ENCODE measurements at regions not wholly inside any gene's neighbourhood (a gene's known extent, or its start where the extent isn't known, plus 50 kb on each side); places are given as distances from the start of the nearest gene placed in this dataset.
A peak's percentile ranks its signal among the peaks of the same experiment; 100 is the strongest.
"Not testable (repeated sequence)": the region's sequence is repeated elsewhere in the genome, so short reads cannot be mapped to it uniquely, and the experiment has no call there.

- DNase-seq (ENCODE audit: low spot score): peak; percentile 10
These were observed 185.0 kb upstream of the NRXN3 start for GRCh38 chr14:77985211-77985615.

DNA sequence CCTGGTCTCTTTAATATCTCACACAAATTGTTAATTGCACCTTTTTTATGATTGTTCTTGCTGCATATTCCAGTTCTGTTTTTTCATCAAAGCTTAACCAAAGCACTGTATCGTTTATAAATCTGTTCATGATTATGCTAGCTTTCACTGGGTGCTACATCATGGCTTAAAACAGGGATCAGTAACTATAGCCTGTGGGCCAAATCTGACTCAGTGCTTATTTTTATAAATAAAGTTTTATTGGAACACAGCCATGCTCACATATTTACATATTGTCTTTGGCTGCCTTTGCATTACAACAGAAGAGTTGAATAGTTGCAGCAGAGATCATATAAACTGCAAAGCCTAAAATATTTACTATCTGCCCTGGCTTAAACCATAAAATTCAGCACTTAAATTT is 183.4 kb upstream of the NRXN3 start:
- DNase-seq (ENCODE audit: low spot score): no peak

DNA sequence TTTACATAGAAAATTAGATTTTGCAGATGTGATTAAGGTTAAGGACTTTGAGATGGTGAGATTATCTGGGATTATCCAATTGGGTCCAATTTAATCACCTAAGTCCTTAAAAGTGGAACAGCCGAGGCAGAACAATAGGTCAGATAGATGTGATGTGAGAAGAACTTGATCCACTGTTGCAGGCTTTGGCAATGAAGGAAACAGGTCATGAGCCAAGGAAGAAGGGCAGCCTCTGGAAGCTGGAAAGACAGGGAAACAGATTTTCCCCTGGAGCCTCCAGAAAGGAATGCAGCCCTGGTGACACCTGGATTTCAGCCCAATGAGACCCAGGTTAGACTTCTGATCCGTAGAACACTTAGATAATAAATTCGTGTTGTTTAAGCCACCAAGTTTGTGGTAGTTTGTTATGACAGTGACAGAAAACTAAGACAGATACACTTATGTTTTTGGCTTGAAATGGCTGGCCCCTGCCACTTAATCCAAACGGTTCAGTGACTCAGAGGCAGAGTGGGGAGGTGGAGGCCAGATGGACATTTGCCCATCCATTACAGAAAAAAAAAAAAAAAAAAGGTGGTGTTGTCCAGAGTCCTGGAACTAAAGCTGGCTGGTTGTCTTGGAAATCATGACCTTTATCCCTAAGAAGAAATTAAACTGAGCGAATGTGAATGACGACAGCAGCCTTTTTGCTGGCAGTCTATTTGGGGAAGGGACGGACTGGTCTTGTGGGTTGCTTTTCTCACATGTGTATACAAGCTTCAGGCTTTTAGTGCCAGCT is 181.9 kb upstream of the NRXN3 start:
- no peak for DNase-seq (ENCODE audit: low spot score)

- no peak for DNase-seq (ENCODE audit: low spot score)
These were observed 181.2 kb upstream of the NRXN3 start for GRCh38 chr14:77988970-77989369.

- peak; percentile 8 for DNase-seq (ENCODE audit: low spot score)
These were observed 180.7 kb upstream of the NRXN3 start for GRCh38 chr14:77989441-77989991.

DNA sequence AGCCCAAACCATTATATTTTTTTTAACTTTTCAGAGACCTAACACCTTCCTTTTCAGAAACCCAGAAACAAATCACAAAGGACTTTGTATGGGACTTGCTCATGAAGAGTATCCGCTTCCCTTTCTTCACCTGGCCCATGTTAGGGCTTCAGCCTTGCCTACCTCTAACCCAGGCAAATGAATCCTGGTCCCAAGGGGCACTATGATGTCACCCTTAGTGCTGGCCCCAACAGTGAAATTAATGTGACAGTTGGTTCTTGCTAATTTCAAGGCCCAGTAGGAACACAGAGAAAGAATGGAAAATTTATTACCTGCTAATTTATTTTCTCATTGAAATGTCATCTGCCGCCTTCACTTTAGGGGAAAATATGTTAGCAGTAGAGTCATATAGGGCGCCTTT is 179.8 kb upstream of the NRXN3 start:
- no peak for DNase-seq (ENCODE audit: low spot score)

- no peak for DNase-seq (ENCODE audit: low spot score)
These were observed 178.9 kb upstream of the NRXN3 start for GRCh38 chr14:77991128-77991772.

DNA sequence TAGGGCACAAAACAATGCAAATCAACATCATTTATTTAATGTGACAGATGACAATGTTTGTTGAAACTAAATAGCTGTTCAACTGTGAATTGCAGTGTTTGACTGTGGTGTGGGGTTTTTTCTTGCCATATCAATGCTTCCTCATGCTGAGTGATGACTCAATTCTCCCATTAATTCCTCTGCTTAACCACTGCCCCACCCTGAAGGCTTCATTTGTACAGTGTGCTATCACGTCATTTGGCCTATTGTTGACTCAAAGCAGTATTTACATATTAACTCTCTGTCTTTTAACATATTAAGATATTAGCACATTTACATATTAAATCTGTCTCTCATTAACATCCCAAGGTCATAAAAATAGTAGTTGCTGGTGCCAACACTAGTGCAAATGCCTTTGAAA is 164.8 kb upstream of the NRXN3 start:
- DNase-seq (ENCODE audit: low spot score): no peak

DNA sequence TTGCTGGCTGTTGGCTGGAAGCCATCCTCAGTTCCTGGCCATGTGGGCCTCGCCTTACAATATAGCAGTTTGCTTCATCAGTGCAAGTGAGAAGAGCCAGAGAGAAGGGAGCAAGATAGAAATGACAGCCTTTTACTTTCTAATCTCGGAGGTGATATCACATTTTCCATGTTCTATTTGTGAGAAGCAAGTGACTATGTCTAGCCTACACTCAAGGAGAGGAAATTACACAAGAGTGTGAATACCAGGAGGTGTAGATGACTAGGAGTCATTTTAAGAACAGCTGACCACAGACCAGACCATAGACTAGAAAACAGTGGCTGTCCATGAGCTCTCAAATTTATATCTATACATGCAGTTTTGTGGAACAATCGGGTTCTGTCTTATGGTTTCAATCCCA is 163.0 kb upstream of the NRXN3 start:
- no peak for DNase-seq (ENCODE audit: low spot score)

DNA sequence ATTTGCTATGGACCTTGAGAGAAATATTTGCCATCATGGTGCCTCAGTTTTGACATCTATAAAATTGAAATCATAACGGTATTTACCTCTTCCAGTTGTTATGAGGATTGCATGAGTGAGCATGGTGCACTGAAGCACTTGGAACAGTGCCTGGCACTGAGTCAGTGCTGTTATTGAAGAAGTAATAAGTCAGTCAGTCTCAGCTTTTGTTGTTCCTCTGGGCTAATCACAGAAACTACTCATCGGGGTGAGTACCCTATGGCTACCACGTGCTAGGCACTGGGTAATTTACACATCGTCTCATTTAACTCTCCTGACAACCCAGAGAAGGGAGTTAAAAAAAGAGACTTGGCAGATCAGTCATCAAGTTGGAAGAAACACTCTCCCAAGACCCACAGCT is 159.5 kb upstream of the NRXN3 start:
- no peak for DNase-seq (ENCODE audit: low spot score)

DNA sequence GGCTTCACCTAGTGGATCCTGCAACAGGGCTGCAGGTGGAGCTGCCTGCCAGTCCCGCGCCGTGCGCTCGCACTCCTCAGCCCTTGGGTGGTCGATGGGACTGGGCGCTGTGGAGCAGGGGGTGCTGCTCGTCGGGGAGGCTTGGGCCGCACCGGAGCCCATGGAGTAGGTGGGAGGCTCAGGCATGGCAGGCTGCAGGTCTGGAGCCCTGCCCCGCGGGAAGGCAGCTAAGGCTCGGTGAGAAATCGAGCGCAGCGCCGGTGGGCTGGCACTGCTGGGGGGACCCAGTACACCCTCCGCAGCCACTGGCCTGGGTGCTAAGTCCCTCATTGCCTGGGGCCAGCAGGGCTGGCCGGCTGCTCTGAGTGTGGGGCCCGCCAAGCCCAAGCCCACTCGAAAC is 156.3 kb upstream of the NRXN3 start:
- not testable (repeated sequence) for DNase-seq (ENCODE audit: low spot score)

DNA sequence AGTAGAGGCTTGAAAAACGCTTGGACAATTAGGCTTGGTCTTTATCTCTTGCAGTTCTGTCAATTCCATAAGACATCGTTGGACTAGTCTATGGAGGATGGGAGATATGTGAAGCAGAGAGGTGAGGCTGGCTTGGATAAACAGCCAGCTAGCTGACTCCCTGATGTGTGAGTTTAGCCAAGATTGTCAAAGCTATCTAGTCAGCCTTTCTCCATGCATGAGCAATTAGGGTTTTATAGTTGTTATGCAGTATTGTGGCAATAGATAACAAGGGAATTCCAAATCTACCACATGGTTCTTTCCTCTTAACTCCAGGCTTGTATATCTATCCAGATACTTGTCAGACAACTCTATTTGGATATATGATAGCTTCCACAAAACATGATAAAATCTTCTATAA is 153.6 kb upstream of the NRXN3 start:
- no peak for DNase-seq (ENCODE audit: low spot score)

- no peak for DNase-seq (ENCODE audit: low spot score)
These were observed 151.9 kb upstream of the NRXN3 start for GRCh38 chr14:78018283-78018682.

- DNase-seq (ENCODE audit: low spot score): peak; percentile 36
These were observed 148.1 kb upstream of the NRXN3 start for GRCh38 chr14:78022059-78022458.

DNA sequence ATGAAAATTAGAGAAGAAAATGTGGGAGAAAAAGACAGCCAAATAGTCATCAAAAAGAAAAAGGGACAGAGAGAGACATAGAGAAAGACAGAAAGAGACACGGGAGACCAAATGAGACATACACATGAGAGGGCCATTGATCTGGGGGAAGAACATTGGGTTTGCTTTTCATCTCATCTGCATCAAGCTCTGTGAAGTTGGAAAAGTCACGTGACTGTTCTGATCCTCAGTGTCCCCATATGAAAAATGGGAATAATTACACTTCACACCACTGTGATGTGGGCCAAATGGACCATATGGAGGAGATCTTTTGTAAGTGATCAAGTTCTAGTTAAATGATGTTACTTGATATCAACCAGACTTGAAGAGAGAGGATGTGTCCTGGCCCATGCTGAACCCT is 147.1 kb upstream of the NRXN3 start:
- DNase-seq (ENCODE audit: low spot score): no peak

GRCh38 chr14:78028471-78028870 is 141.7 kb upstream of the NRXN3 start:
- DNase-seq (ENCODE audit: low spot score): no peak

- DNase-seq (ENCODE audit: low spot score): no peak
These were observed 140.4 kb upstream of the NRXN3 start for GRCh38 chr14:78029601-78030372.

DNA sequence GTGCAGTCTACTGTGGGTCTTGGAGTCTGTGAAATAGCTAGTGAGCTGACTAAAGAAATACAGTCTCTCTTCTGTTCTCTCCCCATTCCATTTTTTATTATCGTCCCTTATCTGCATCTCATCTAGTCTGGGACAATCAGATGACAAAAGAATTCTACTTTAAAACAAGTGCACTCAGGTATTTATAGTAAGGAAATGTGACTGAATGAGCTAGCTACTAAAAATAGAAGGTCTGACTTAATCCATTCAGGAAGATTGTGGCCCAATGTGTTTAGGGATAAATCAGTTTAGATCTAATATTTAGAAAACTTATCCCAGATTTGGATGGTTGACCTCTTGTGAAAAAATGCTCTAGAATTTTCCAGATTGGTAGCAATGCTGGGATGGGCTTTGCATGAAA is 126.8 kb upstream of the NRXN3 start:
- no peak for DNase-seq (ENCODE audit: low spot score)

- DNase-seq (ENCODE audit: low spot score): no peak
These were observed 122.1 kb upstream of the NRXN3 start for GRCh38 chr14:78048120-78048519.

DNA sequence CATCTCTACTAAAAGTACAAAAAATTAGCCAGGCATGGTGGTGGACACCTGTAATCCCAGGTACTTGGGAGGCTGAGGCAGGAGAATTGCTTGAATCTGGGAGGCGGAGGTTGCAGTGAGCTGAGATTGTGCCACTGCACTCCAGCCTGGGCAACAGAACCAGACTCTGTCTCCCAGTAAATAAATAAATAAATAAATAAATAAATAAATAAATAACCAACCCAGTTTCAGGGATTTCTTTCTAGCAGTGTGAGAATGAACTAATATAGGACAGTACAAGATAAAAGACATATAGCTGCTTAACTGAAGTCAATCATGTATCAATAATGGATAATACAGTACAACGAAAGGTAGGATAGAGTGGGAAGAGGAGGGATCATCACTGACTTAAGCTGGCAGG is 113.3 kb upstream of the NRXN3 start:
- not testable (repeated sequence) for DNase-seq (ENCODE audit: low spot score)

GRCh38 chr14:78070344-78070743 is 99.8 kb upstream of the NRXN3 start:
- DNase-seq (ENCODE audit: low spot score): no peak

DNA sequence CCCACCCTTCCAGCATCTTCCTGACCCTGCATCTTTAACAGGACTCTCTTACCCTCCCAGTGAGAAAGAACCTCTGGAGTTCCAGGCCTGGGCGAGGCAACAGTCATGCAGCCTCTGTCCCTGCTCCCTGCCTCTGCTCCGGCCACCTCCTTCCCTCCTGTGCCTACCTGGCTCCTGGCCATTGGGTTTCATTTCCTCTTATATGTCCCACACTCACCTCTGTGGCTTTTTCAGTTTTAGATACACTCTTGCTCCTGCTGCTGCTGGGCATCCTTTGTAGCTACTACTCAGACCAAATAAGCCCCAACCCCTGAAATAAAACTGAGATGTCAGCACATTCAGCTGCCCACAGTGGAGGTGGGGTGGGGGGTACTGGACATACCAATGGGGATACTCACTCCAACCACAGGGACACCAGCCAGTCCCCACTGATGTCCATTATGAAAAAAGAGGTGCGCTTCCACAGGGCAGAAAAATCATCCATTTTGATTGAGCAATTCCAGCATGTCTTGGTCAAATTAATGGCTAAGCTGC is 99.1 kb upstream of the NRXN3 start:
- no peak for DNase-seq (ENCODE audit: low spot score)

DNA sequence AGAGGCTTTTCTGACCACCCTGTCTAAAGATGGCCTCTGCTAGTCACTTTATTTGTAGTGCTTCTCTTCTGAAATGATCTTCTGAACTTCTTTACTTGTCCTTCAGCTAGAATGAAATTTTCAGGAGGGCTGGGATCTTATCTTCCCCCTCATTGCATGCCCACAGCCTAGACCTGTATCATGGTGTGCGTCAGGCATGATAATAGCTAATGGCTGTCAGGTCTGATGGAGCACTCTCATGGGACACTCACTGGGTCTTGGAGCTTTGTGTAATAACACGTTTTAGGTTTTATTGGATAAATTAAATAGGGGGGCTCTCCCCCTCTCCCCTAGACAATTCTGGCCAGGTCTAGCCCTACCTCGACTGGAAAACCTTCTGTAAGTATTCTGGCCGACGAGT is 97.1 kb upstream of the NRXN3 start:
- no peak for DNase-seq (ENCODE audit: low spot score)
